HL-60 (cell line): ENCODE measurements at regions not wholly inside any gene's neighbourhood (a gene's known extent, or its start where the extent isn't known, plus 50 kb on each side); places are given as distances from the start of the nearest gene placed in this dataset.

Source experiments
- DNase-seq, 2 experiments: peaks; one replicate each; pipeline ENCODE4 v3.0.0-alpha.2; 2010 to 2020; ENCODE audit warnings: low read depth in 1 of 2, low spot score in 1 of 2
- H3K27ac ChIP-seq: fragments of 250-450 bp; sonication (Bioruptor Pico); replicated peaks from 2 replicates; pipeline ENCODE4 v1.5.1; 2020; ENCODE audit warnings: mild to moderate bottlenecking, moderate library complexity
- H3K27me3 ChIP-seq: fragments of 250-450 bp; sonication (Bioruptor Pico); 2 replicates; pipeline ENCODE4 v1.5.1; 2021; ENCODE audit warnings: mild to moderate bottlenecking, moderate library complexity; ENCODE audit not compliant: insufficient read depth, poor library complexity, severe bottlenecking
- H3K4me3 ChIP-seq: replicated peaks from 2 replicates; pipeline ENCODE4 v1.5.1; 2011; ENCODE audit warnings: mild to moderate bottlenecking, control low read depth, low read length; ENCODE audit not compliant: insufficient read depth
- CTCF ChIP-seq: IDR thresholded peaks from one replicate; pipeline ENCODE4 v1.5.1; 2011; ENCODE audit warnings: low read length, control low read depth, inconsistent platforms; ENCODE audit not compliant: insufficient read depth
- GABPA ChIP-seq: IDR thresholded peaks from 2 replicates; pipeline ENCODE4 v1.6.1; 2012; ENCODE audit warnings: low read depth
- POLR2AphosphoS5 ChIP-seq: IDR thresholded peaks from 2 replicates; pipeline ENCODE4 v1.6.1; 2012; ENCODE audit warnings: low read depth
- REST ChIP-seq: IDR thresholded peaks from 2 replicates; pipeline ENCODE4 v1.6.1; 2012; ENCODE audit warnings: low read depth; ENCODE audit not compliant: insufficient replicate concordance
- SPI1 ChIP-seq: IDR thresholded peaks from 2 replicates; pipeline ENCODE4 v1.6.1; 2012; ENCODE audit warnings: low read depth, mild to moderate bottlenecking, borderline replicate concordance

GRCh38 chr5:25849270-25849669, 1189.1 kb downstream of the CDH9 start:
- Histone ChIP-seq H3K27me3 (no peaks in the 10 kb centered on the region), H3K4me3 (no peak overlapping the region), H3K27ac (no peak overlapping the region)
- TF ChIP-seq REST (no peak), GABPA (no peak), POLR2AphosphoS5 (no peak), SPI1 (no peak), CTCF (no peak)
- no peak for DNase-seq

GRCh38 chr5:25823330-25823873, 1178.6 kb upstream of the CDH10 start:
- no peak overlapping the region for H3K27ac ChIP-seq
- TF ChIP-seq POLR2AphosphoS5 (no peak), REST (no peak), CTCF (no peak), SPI1 (no peak), GABPA (no peak)
- no peak for DNase-seq
- H3K27me3 ChIP-seq, result no peaks in the 10 kb centered on the region
- H3K4me3 ChIP-seq, result no peak overlapping the region
